ENCODE measurements at regions not wholly inside any gene's neighbourhood (a gene's known extent, or its start where the extent isn't known, plus 50 kb on each side); places are given as distances from the start of the nearest gene placed in this dataset.

DNA sequence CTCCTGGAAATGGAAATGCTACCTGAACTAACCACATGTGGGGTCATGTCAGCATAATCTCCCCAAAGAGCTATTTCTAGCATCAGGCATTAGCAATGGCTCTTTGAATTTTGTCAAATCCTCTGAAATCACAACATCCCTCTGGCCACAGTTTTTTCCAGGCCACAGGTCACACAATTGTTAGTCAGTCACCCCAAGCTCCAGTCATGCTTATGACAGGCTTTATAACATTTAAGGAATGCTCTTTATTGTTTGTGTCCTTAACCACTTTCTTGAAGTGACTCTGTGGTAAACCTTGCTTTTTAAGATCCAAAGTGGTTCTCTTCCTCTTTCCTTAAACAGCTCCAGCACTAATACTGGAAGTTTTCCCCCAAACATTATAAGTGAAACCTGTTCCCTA, 169.2 kb upstream of the HMHB1 start:
- Histone ChIP-seq H3K9me3 (ENCODE audit: control insufficient read depth, low read depth, low read length) (no peaks in the 10 kb centered on the region), H3K4me2 (ENCODE audit: control insufficient read depth, extremely low read depth, insufficient read depth, low read depth, low read length) (no peak overlapping the region), H3K27me3 (ENCODE audit: control insufficient read depth, extremely low read depth, insufficient read depth, low read length) (no peaks in the 10 kb centered on the region), H3K9ac (ENCODE audit: control insufficient read depth, extremely low read depth, insufficient read depth, low read length) (no peak overlapping the region), H3K27ac (ENCODE audit: control insufficient read depth, insufficient read depth, low read length) (no peak overlapping the region), H3K4me1 (ENCODE audit: control insufficient read depth, extremely low read depth, insufficient read depth, low read length) (no peaks in the 10 kb centered on the region), H3K79me2 (ENCODE audit: control insufficient read depth, insufficient read depth, low read length) (no peaks in the 10 kb centered on the region), H3K36me3 (ENCODE audit: control insufficient read depth in 2 of 2, extremely low read depth in 1 of 2, insufficient read depth in 2 of 2, low read length in 2 of 2) (no peaks in the 10 kb centered on the region), H3K9me1 (ENCODE audit: control insufficient read depth, extremely low read depth, insufficient read depth, low read length) (no peaks in the 10 kb centered on the region), H4K20me1 (ENCODE audit: control insufficient read depth, extremely low read depth, insufficient read depth, low read length) (no peaks in the 10 kb centered on the region), H2AFZ (ENCODE audit: control insufficient read depth, low read length) (no peak overlapping the region), H3K4me3 (ENCODE audit: control insufficient read depth in 2 of 3, extremely low read depth in 1 of 3, insufficient read depth in 2 of 3, low read depth in 1 of 3, low read length in 3 of 3) (no peak overlapping the region)
- dilution Hi-C loops (cut with MboI; ENCODE audit: extremely low pct_ligation_motif_present, low sequenced_read_pairs), result no loop called here
- no peak for TF ChIP-seq EZH2 (IDR thresholded peaks at IDR 0.05; ENCODE audit: low read length)
- no peak for TF ChIP-seq CTCF (optimal IDR thresholded peaks at IDR 0.05 in 1 of 3, IDR thresholded peaks at IDR 0.05 in 1 of 3, conservative IDR thresholded peaks at IDR 0.05 in 1 of 3; ENCODE audit: extremely low read depth in 1 of 3, insufficient read depth in 2 of 3, low read length in 3 of 3)
- no peak for FAIRE-seq
- DNase-seq (ENCODE audit: low read depth, low spot score), result no peak

- H3K27ac ChIP-seq (ENCODE audit: control insufficient read depth, insufficient read depth, low read length), result no peak overlapping the region
- H2AFZ ChIP-seq (ENCODE audit: control insufficient read depth, low read length), result no peak overlapping the region
- no peak overlapping the region for H3K9ac ChIP-seq (ENCODE audit: control insufficient read depth, extremely low read depth, insufficient read depth, low read length)
- TF ChIP-seq EZH2 (IDR thresholded peaks at IDR 0.05; ENCODE audit: low read length) (no peak), CTCF (optimal IDR thresholded peaks at IDR 0.05 in 1 of 3, IDR thresholded peaks at IDR 0.05 in 1 of 3, conservative IDR thresholded peaks at IDR 0.05 in 1 of 3; ENCODE audit: extremely low read depth in 1 of 3, insufficient read depth in 2 of 3, low read length in 3 of 3) (no peak)
- DNase-seq (ENCODE audit: low read depth, low spot score) (no peak), FAIRE-seq (no peak)
- H3K36me3 ChIP-seq (ENCODE audit: control insufficient read depth in 2 of 2, extremely low read depth in 1 of 2, insufficient read depth in 2 of 2, low read length in 2 of 2), result no peaks in the 10 kb centered on the region
- no peaks in the 10 kb centered on the region for H3K79me2 ChIP-seq (ENCODE audit: control insufficient read depth, insufficient read depth, low read length)
- no peaks in the 10 kb centered on the region for H3K27me3 ChIP-seq (ENCODE audit: control insufficient read depth, extremely low read depth, insufficient read depth, low read length)
- no peaks in the 10 kb centered on the region for H3K9me3 ChIP-seq (ENCODE audit: control insufficient read depth, low read depth, low read length)
- dilution Hi-C loops (cut with MboI; ENCODE audit: extremely low pct_ligation_motif_present, low sequenced_read_pairs), result no loop called here
- H3K9me1 ChIP-seq (ENCODE audit: control insufficient read depth, extremely low read depth, insufficient read depth, low read length), result no peaks in the 10 kb centered on the region
- no peak overlapping the region for H3K4me2 ChIP-seq (ENCODE audit: control insufficient read depth, extremely low read depth, insufficient read depth, low read depth, low read length)
- no peaks in the 10 kb centered on the region for H3K4me1 ChIP-seq (ENCODE audit: control insufficient read depth, extremely low read depth, insufficient read depth, low read length)
- H4K20me1 ChIP-seq (ENCODE audit: control insufficient read depth, extremely low read depth, insufficient read depth, low read length), result no peaks in the 10 kb centered on the region
- no peak overlapping the region for H3K4me3 ChIP-seq (ENCODE audit: control insufficient read depth in 2 of 3, extremely low read depth in 1 of 3, insufficient read depth in 2 of 3, low read depth in 1 of 3, low read length in 3 of 3)
Measured at GRCh38 chr5:143641549-143642355, 170.2 kb upstream of the HMHB1 start.
